ENCODE measurements at regions not wholly inside any gene's neighbourhood (a gene's known extent, or its start where the extent isn't known, plus 50 kb on each side); places are given as distances from the start of the nearest gene placed in this dataset.

DNA sequence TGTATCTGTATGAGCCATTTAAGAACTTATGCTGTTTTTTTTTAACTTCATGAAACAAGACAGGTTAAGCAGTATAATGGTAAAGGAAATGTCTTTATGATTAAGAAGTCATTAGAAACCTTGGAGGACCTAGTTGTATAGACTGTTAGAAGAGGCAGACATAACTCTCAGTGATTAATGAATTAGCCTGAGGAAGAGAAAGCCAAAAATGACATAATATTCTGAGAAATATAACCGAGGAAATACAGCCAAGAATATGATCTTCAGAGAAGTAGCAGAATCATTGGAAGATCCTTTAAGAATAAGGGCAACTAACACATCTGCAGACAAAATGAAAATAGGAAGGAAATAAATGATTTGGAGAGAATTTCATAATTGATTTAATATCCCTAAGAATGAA is 738.1 kb upstream of the NCAM2 start:
- Histone ChIP-seq H3K4me3 (replicated peaks in 1 of 3; ENCODE audit: insufficient read depth in 1 of 3, low read depth in 1 of 3, low read length in 3 of 3) (no peak overlapping the region), H3K27ac (ENCODE audit: insufficient read depth, low read depth, low read length) (no peak overlapping the region), H3K36me3 (ENCODE audit: control insufficient read depth in 2 of 2, extremely low read depth in 1 of 2, insufficient read depth in 2 of 2, low read length in 2 of 2) (no peaks in the 10 kb centered on the region), H3K79me2 (ENCODE audit: control insufficient read depth, insufficient read depth, low read length) (no peaks in the 10 kb centered on the region), H3K4me2 (ENCODE audit: insufficient read depth, low read length) (no peak overlapping the region), H2AFZ (ENCODE audit: low read depth, low read length) (no peak overlapping the region), H3K9ac (replicated peaks; ENCODE audit: extremely low read depth, insufficient read depth, low read length) (no peak overlapping the region), H3K9me1 (replicated peaks; ENCODE audit: control insufficient read depth, extremely low read depth, insufficient read depth, low read length) (no peaks in the 10 kb centered on the region), H3K9me3 (replicated peaks; ENCODE audit: control insufficient read depth, insufficient read depth, low read length) (no peaks in the 10 kb centered on the region), H3K4me1 (ENCODE audit: control insufficient read depth, extremely low read depth, insufficient read depth, low read length) (no peaks in the 10 kb centered on the region), H3K27me3 (ENCODE audit: control insufficient read depth in 2 of 2, insufficient read depth in 2 of 2, low read length in 2 of 2) (no peaks in the 10 kb centered on the region), H4K20me1 (replicated peaks; ENCODE audit: control insufficient read depth, extremely low read depth, insufficient read depth, low read length) (no peaks in the 10 kb centered on the region)
- ChIA-PET POLR2A (no interaction called here), CTCF (no interaction called here)
- FAIRE-seq: no peak
- TF ChIP-seq FOS (IDR thresholded peaks at IDR 0.05; ENCODE audit: borderline replicate concordance, insufficient read depth, low read length): no peak
- no peak for TF ChIP-seq MAX (IDR thresholded peaks at IDR 0.05; ENCODE audit: insufficient read depth, insufficient read length)
- TF ChIP-seq GATA2 (IDR thresholded peaks at IDR 0.05; ENCODE audit: insufficient read depth, insufficient read length, low read depth, low read length): no peak
- no peak for TF ChIP-seq MYC (IDR thresholded peaks at IDR 0.05; ENCODE audit: low read depth, low read length)
- no peak for TF ChIP-seq CTCF (IDR thresholded peaks at IDR 0.05; ENCODE audit: extremely low read depth in 1 of 2, insufficient read depth in 1 of 2, low read depth in 1 of 2, low read length in 2 of 2)
- TF ChIP-seq JUN (IDR thresholded peaks at IDR 0.05; ENCODE audit: borderline replicate concordance, insufficient read depth, insufficient read length, low read depth): no peak
- no peak for TF ChIP-seq POLR2A (IDR thresholded peaks at IDR 0.05; ENCODE audit: low read depth, low read length)
- TF ChIP-seq EZH2 (IDR thresholded peaks at IDR 0.05; ENCODE audit: borderline replicate concordance, low read depth, low read length, severe bottlenecking): no peak
- no peak for TF ChIP-seq POLR2AphosphoS5 (IDR thresholded peaks at IDR 0.05; ENCODE audit: insufficient read depth, low read depth, low read length)
- no peak for DNase-seq (ENCODE audit: low read depth, low spot score)
- intact Hi-C loops (cut with micrococcal nuclease): no loop called here
- BruUV-seq (replicated peaks): no TSS peak
- dilution Hi-C loops (cut with MboI; ENCODE audit: extremely low pct_ligation_motif_present, low sequenced_read_pairs): no loop called here

Data from endothelial cell of umbilical vein (primary cell).